Suprapubic skin (tissue), 3 donors: ENCODE measurements at regions not wholly inside any gene's neighbourhood (a gene's known extent, or its start where the extent isn't known, plus 50 kb on each side); places are given as distances from the start of the nearest gene placed in this dataset.

ENCODE experiments used
- EP300 ChIP-seq: sonication (generic); formaldehyde crosslinking; IDR thresholded peaks from one replicate; pipeline ENCODE4 v1.6.1; 2017; ENCODE audit warnings: antibody characterized with exemption
- TF ChIP-seq, protein P1 (sequence below), 2 donors: fragments of 200-600 bp in 1 of 2; fragments of 450-650 bp in 1 of 2; sonication (generic) in 1 of 2; IDR thresholded peaks; one replicate each; pipeline ENCODE4 v1.5.1; 2016 to 2019; ENCODE audit warnings: antibody characterized with exemption in 2 of 2, mild to moderate bottlenecking in 1 of 2, moderate library complexity in 1 of 2

DNA sequence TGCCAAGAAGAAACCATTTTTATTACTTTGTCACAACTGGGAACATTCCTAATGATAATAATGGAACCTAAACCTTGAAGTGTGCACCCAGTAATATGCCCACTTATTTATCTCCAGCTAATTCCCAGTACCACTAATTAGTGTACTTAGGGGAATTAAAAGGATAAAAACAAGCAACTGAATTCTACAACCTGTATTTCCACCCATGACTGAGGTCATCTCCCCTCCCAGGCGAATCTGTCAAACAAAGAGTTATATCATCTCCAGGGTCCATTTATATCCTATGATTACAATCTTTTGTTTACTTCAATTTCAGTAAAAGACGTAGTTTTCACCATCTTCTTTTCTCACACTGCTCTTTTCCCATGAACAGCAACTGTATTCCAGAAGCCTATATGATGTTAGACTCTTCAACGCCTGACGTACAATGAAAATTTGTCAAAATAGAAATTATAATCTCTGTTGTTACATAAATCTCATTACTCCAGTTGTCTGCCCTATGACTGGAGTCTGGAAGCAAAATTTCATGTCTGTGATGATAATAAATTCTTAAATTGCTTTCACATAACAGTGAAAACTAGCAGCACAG, 177.6 kb downstream of the GOLIM4 start:
- TF ChIP-seq EP300, result no peak
- TF ChIP-seq, protein P1, sequence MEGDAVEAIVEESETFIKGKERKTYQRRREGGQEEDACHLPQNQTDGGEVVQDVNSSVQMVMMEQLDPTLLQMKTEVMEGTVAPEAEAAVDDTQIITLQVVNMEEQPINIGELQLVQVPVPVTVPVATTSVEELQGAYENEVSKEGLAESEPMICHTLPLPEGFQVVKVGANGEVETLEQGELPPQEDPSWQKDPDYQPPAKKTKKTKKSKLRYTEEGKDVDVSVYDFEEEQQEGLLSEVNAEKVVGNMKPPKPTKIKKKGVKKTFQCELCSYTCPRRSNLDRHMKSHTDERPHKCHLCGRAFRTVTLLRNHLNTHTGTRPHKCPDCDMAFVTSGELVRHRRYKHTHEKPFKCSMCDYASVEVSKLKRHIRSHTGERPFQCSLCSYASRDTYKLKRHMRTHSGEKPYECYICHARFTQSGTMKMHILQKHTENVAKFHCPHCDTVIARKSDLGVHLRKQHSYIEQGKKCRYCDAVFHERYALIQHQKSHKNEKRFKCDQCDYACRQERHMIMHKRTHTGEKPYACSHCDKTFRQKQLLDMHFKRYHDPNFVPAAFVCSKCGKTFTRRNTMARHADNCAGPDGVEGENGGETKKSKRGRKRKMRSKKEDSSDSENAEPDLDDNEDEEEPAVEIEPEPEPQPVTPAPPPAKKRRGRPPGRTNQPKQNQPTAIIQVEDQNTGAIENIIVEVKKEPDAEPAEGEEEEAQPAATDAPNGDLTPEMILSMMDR (IDR thresholded peaks at IDR 0.05), result no peak
